GM21423 (cell line): ENCODE measurements at regions not wholly inside any gene's neighbourhood (a gene's known extent, or its start where the extent isn't known, plus 50 kb on each side); places are given as distances from the start of the nearest gene placed in this dataset.

Source experiments
- ATAC-seq: cut with Tn5 transposase; IDR thresholded peaks from one replicate; pipeline ENCODE4 v1.9.1; 2021; ENCODE audit warnings: mild to moderate bottlenecking, moderate library complexity; ENCODE audit not compliant: unreplicated experiment

- ATAC-seq, result no peak
These were observed 1004.0 kb downstream of the ADGRL3 start for GRCh38 chr4:62204136-62204535.

DNA sequence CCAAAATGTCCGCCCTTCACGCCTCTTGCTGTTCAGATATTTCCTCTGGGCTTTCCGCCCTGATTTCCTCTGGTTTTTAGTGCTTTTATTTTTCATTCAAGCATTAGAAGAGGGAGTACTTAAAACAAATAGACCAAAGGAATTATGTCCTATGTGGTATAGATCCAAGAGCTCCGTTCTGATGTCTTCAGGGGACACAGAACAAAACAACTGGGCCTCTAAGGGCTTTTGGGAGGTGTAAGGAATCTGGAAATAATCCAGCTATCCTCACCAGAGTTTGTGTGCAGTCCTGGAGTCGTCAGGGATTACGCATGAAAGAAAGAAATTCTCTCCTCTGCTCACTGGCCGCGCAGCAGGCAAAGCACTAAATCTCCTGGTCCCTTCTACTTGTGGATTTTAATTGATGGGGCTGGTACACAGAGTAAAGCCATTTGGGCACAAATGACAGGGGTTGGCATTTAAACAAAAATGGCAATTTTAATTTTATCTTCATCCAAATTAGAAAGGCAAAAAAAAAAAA is 999.2 kb downstream of the ADGRL3 start:
- ATAC-seq, result no peak

DNA sequence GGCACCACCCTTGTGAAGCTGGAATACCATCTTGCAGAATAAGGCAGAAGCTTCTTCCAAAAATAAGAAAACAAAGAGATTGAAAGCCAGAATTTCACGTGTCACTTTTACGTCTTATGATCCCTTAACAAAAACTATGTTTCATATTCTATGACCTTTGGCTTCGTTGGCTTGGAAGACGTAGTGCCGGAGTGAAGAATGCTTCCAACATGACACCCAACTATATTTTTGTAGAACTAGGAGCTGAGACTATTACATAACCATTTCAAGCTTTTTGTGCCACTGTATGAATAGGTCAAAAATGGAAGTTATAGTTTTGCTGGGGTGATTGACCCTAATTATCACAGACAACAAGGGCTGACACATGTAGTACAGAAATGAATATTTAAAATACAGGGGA is 996.2 kb downstream of the ADGRL3 start:
- no peak for ATAC-seq

- ATAC-seq, result no peak
These were observed 994.2 kb downstream of the ADGRL3 start for GRCh38 chr4:62194342-62194741.

DNA sequence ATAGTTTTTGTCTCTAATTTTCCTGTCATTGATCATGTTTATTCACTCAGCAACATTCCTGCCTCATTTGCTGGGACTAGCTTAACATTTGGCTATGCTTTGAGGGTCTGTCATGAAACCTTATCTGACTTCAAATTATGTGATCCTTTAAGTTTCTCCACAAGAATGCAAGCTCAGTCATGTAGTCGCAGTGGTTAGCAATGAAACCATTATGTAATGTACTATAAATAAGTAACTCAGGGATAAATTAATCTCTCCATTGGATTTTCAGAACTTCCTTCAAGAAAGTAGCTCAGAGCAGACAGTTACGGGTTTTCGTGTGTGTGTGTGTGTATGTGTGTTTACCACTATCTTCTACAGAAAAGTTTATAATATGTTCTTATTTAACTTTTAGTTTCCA is 993.6 kb downstream of the ADGRL3 start:
- ATAC-seq, result no peak

DNA sequence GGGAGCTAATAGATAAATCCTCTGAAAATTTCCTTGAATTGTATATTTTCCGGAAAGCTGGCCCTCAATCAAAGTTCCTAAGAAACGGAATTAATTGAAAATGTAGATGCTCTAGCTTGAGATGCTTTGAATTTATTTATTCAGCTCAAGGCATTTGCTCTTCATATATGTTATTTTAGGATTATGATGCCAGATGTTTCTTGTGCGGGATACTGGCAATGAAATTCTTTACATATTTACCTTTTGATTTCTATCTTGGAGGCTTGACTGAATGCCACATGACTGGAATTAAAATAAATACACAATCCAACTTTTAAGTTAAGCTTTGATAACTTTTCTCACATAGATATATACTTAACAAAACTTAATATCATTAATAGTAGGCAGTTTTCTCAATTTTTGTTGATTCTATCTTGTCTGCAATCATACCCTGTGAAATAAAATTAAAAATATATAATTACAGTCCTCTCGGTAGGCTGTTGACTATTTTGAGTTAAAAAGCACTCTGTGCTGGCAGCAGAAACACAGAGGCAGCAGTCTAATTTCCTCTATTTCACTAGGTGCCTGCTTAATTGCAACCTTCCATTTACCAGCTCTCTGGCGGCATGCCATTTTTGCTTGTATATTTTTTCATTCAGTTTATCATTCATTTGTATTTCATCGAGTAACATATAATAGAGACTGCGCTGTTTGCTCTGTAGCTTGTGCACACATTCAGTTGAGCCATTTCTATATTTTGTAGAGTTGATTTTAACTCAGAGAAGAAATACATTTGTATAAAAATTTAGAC is 991.5 kb downstream of the ADGRL3 start:
- no peak for ATAC-seq

DNA sequence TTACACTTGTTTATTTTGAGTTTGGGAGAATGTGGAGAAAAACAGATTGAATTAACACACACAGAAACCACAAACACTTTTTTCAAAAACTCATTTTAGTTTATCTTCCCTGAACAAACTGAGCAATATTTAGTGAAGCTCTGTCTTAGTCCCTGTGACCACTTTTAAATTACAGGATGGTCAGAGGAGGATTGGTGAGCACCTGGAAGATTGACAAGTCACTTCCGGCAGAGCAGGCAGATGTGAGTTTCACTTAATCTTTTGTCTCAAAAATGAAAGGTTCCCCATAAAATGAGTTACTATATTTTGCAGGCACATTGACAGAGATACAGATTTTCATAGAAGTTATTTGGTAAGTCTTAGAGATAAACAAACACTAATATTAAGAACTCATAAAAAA is 970.1 kb downstream of the ADGRL3 start:
- ATAC-seq, result no peak

- no peak for ATAC-seq
These were observed 968.6 kb downstream of the ADGRL3 start for GRCh38 chr4:62168681-62169080.

- ATAC-seq, result no peak
These were observed 962.5 kb downstream of the ADGRL3 start for GRCh38 chr4:62162606-62163005.

DNA sequence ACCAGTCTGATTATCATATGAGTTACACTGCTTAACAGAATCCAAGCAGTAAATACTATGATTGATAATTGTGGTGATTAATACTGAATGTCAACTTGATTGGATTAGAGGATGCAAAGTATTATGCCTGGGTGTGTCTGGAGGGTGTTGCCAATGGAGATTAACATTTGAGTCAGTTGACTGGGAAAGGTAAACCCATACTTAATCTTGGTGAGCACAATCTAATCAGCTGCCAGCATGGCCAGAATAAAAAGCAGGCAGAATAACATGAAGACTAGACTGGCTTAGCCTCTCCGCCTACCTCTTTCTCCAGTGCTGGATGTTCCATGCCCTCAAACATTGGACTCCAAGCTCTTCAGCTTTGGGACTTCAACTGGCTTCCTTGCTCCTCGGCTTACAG is 961.3 kb downstream of the ADGRL3 start:
- no peak for ATAC-seq

DNA sequence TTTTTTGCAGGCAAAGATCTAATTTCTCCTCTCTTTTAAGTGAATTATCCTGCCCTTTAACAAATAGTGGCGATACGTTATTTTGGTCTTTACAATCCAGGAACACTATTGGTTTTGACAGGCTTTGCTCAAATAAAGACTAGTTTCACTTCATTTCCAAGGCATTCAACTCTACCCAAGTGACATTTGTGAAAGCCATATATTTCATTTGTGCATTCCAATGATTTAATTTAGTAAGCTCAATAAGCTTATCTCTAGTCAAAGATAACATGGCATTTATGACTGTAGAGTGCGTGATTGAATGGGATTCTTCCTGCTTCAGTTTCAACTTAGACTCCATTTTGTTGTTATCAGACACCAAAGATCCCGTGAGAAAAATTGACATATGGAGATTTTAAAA is 959.8 kb downstream of the ADGRL3 start:
- no peak for ATAC-seq

- ATAC-seq, result no peak
These were observed 959.2 kb downstream of the ADGRL3 start for GRCh38 chr4:62159306-62159705.

DNA sequence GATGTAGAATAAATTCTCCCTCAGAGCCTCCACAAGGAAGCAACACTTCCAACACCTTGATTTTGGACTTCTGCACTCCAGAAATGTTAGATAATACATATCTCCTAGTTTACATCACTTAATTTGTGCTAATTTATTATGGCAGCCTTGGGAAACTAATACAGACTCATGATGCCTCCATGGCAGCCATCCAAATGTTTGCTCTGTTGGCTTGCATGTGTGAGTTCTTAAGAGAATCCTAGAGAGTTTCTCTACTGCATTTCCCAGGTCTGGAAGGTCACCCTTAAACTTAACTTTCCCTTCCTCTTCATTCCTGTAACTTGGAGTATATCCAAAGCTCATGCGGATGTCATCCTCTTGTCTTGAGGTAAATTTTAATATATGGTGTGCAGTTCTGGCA is 956.1 kb downstream of the ADGRL3 start:
- ATAC-seq, result no peak

DNA sequence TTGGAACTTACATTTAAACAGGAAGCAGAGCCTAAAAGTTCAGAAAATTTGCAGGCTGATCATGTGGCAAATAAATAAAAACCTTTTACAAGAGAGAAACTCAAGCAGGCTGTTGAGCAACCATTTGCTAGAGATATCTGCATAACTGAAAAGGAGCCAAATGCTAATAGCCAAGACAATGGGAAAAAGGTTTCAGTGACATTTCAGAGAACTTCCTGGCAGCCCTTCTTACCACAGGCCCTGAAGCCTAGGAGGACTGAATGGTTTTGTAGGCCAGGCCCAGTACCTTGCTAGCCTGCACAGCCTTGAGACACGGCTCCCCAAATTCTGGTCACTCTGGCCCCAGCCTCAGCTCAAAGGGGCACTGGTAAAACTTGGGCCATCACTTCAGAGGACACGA is 945.1 kb downstream of the ADGRL3 start:
- ATAC-seq, result no peak

DNA sequence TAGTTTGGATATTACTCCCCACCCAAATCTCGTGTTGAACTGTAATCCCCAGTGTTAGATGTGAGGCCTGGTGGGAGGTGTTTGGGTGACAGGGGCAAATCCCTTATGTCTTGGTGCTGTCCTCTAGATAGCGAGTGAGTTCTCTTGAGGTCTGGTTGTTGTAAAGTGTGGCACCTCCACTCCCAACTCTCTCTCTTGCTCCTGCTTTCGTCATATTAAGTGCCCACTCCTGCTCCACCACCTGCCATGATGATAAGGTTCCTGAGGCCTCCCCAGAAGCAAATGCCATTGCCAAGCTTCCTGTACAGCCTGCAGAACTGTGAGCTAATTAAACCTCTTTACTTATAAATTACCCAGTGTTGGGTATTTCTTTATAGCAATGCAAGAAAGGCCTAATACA is 944.3 kb downstream of the ADGRL3 start:
- no peak for ATAC-seq

DNA sequence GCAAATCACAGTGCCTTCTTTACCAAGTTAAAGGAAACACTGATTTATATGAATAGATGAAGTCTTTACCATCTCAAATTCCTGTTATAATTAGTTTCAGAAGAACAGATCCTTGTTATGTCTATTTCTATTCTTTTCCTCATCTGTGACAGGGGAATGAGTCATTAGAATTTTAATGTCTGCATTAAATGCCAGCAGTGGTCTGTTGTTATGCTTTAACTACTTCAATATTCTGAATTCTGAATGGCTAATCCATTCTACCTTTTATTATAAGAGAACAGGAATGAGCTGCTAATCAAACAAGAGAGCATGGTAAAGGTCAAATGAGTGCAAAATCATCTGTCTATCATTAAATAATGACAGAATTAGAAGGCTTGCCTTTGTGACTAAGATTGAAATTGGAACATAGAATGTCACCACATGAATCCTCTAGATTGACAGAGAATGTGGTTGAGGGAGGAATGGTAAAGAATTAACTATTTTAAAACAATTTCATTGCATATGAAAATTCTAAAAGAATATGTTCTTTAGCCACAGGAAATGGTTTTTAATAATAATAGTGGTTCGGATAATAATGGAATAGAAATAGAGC is 935.5 kb downstream of the ADGRL3 start:
- ATAC-seq, result no peak

- no peak for ATAC-seq
These were observed 933.9 kb downstream of the ADGRL3 start for GRCh38 chr4:62133977-62134376.

DNA sequence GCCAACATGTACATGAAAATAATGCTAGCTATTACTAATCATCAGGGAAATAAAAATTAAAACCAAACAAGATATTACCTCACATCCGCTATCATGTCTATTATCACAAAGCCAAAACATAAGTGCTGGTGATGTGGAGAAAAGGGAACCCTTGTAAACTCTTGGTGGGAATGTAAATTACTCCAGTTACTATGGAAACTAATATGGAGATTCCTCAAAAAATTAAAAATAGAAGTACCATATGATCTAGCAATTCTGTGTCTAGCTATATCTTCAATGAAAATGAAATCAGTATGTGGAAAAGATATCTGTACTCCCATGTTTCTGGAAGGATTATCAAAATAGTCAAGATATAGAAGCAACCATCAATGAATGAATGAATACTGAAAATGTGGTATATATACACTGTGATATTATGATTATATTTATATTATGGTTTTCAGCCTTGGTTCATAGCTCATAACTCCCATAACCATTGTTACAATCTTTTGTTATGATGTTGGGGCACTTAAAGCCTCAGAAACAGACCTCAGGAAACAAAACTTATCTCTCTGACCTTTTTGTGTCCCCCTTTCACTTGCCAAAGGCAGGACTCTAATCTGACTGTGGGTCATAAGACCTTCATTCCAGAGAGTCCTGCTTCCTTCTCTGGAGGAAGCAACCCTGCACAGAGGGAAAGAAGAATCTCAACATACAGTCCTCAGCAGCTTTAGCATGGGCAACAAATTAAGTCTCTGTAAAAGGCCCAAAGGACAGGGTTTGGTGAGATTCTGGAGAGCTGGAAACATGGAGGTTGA is 933.2 kb downstream of the ADGRL3 start:
- no peak for ATAC-seq

- ATAC-seq, result no peak
These were observed 930.9 kb downstream of the ADGRL3 start for GRCh38 chr4:62131049-62131448.

- ATAC-seq, result no peak
These were observed 930.5 kb downstream of the ADGRL3 start for GRCh38 chr4:62130637-62131036.

- no peak for ATAC-seq
These were observed 930.1 kb downstream of the ADGRL3 start for GRCh38 chr4:62130230-62130629.
